HUES64 (cell line): ENCODE measurements at regions not wholly inside any gene's neighbourhood (a gene's known extent, or its start where the extent isn't known, plus 50 kb on each side); places are given as distances from the start of the nearest gene placed in this dataset.
"Not testable (repeated sequence)": the region's sequence is repeated elsewhere in the genome, so short reads cannot be mapped to it uniquely, and the experiment has no call there.

Experiments used
- H3K27ac ChIP-seq: 2 replicates; pipeline ENCODE4 v1.7.0; 2013; ENCODE audit warnings: low read depth, low read length, inconsistent platforms
- H3K27me3 ChIP-seq: 2 replicates; pipeline ENCODE4 v1.6.1; 2013; ENCODE audit warnings: mild to moderate bottlenecking, low read length; ENCODE audit not compliant: insufficient read depth
- H3K36me3 ChIP-seq: 2 replicates; pipeline ENCODE4 v1.6.1; 2013; ENCODE audit warnings: mild to moderate bottlenecking, low read length; ENCODE audit not compliant: insufficient read depth
- H3K4me1 ChIP-seq: 2 replicates; pipeline ENCODE4 v1.6.1; 2013; ENCODE audit warnings: mild to moderate bottlenecking, low read length, moderate library complexity; ENCODE audit not compliant: insufficient read depth
- H3K4me3 ChIP-seq: 2 replicates; pipeline ENCODE4 v1.5.1; 2013; ENCODE audit warnings: mild to moderate bottlenecking, low read length, moderate library complexity
- H3K9ac ChIP-seq: 2 replicates; pipeline ENCODE4 v1.6.1; 2013; ENCODE audit warnings: mild to moderate bottlenecking, low read depth, low read length
- H3K9me3 ChIP-seq: 2 replicates; pipeline ENCODE4 v1.6.1; 2013; ENCODE audit warnings: low read depth, low read length; ENCODE audit not compliant: insufficient read depth
- WGBS: fragments of 150-250, 120-280 bp; methylation state at CpG from one replicate; pipeline ENCODE4 v1.1.7; 2013; ENCODE audit warnings: missing lambda C conversion rate; 5-methylcytosine and 5-hydroxymethylcytosine counted together

DNA sequence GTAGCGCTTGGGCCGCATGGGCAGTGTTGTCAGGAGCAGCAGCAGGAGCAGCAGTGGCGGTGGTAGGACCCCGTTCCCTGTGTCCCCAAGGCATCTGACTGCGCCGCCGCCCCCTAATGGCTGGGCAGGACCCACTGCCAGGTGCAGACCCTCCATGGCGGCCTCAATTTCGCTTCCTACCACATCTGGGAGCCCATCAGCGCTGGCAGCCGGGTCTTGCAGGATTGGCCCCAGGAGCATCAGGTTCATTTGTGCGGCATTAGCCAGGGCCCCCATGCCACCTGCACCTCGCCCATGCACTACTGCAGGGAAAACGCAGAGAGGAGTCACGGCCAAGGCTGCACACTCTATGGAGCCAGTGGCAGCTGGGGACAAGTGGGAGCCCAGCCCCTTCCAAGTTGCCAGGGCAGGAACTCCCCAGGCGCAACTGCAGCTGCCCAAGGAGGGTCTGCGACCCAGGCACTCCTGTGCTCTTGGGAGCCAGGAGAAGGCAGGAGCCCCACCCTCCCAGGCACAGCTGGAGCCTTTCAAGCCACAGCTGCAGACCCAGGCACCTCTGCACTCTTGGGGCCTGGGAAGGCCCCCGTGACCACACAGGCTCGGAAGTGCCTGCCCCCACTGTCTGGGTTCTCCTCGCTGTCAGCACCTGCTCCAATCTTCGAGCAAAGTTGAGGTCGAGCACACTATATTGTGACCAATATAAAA, 594.2 kb downstream of the KCNJ18 start:
- H3K4me1 ChIP-seq: no peaks in the 10 kb centered on the region
- H3K4me3 ChIP-seq: no peak overlapping the region
- no peaks in the 10 kb centered on the region for H3K27me3 ChIP-seq
- no peaks in the 10 kb centered on the region for H3K36me3 ChIP-seq
- WGBS: 90% methylated on average over 20 of the region's 22 CpGs
- H3K9me3 ChIP-seq: peaks cover 48% of the 10 kb centered on the region
- no peak overlapping the region for H3K27ac ChIP-seq
- no peak overlapping the region for H3K9ac ChIP-seq

DNA sequence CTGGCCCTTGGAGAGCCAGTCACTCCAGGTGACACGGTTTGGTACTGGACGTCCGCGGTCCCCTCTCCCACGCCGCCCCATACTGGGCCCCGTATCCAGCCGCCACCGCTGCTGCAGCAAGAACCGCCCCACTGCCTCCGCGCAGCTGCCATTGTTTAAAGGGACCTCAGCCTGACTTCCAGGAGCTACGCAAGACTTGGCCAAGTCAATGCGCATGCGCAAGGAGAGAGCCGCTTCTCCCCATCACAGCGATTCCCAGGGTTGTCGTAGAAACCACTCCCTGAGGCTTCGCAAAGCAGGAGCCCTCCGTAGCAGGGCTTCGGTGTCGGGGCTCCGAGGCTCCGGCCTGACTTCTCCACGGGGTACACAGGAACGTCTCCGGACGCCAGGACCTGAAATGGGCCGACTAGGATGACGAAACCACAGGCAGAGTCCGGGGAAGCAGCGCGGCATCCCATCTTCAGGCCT, 606.2 kb downstream of the KCNJ18 start:
- not testable (repeated sequence) for H3K27ac ChIP-seq, H3K4me3 ChIP-seq, H3K36me3 ChIP-seq, H3K9ac ChIP-seq, H3K4me1 ChIP-seq, H3K27me3 ChIP-seq
- peaks cover 85% of the 10 kb centered on the region for H3K9me3 ChIP-seq
- WGBS: 94% methylated on average over 23 of the region's 33 CpGs

DNA sequence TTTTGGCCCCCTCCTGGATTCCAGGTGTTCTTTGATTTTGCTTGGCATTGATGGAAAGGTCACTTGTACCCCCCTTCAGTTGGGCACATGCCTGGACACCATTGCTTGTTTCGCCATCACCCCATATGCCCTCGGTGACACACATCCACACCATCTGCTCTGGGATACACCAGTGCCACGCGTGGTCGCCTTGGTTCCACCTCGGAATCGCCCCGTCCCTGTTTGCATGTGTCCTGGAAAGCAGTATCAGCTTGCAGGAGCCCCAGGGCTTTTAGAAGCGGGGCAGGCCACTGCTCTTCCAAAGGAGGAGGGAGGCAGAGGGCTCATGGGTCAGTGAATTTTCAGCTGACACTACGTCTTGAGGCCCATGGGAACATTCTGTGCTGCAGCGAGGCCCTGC, 607.9 kb downstream of the KCNJ18 start:
- Histone ChIP-seq H3K27ac (no peak overlapping the region), H3K4me1 (no peaks in the 10 kb centered on the region), H3K9ac (no peak overlapping the region), H3K27me3 (no peaks in the 10 kb centered on the region), H3K9me3 (peaks cover 86% of the 10 kb centered on the region), H3K36me3 (no peaks in the 10 kb centered on the region), H3K4me3 (no peak overlapping the region)
- 91% methylated on average over 11 of the region's 11 CpGs for WGBS

DNA sequence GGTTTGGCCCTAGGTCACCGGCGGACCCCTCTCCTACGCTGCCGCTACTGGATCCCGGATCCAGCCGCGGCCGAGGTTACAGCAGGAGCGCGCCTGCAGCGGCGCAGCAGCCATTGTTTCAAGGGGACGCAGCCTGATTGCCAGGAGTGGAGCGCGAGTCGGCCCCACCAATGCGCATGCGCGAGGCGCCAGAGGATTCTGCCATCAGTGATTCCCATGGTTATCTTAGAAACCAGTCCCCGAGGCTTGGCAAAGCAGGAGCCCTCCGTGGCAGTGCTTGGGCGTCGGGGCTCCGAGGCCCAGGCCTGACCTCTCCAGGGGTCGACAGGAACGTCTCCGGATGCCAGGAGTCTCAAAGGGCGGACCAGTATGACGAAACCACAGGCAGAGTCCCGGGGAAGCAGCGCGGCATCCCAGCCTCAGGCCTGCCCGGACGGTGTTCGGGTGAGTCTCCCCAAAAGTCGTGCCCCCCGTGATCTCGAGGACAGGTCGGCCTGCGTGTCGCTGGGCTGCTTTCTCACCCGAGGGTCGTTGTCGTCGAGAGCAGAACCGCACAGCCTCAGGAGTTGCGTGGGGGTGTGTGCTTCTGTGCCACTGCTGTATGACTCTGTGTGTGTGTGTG, 608.5 kb downstream of the KCNJ18 start:
- 92% methylated on average over 48 of the region's 48 CpGs for WGBS
- Histone ChIP-seq H3K4me1 (no peaks in the 10 kb centered on the region), H3K27me3 (no peaks in the 10 kb centered on the region), H3K4me3 (no peak overlapping the region), H3K36me3 (no peaks in the 10 kb centered on the region), H3K9ac (no peak overlapping the region), H3K27ac (no peak overlapping the region), H3K9me3 (peaks cover 88% of the 10 kb centered on the region)

DNA sequence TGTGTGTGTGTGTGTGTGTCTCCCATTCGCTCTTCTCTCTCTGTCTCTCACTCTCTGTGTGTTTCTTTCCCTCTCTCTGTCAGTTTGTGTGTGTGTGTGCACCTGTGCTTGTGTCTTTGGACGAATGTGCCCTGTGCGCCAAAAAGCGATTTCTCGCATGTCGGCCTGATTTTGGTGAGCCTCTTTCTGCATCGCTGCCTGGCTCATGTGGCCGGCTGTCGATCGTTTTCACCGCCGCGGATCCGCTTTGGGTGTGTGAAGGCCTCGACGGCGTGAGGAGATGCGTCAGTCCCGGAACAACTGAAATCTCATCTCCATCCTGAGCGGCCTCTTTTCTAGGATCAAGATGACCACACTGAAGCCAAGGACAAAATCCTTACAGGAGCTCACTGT, 609.0 kb downstream of the KCNJ18 start:
- Histone ChIP-seq H3K27me3 (no peaks in the 10 kb centered on the region), H3K36me3 (no peaks in the 10 kb centered on the region), H3K4me3 (no peak overlapping the region), H3K27ac (no peak overlapping the region), H3K9ac (no peak overlapping the region), H3K9me3 (peaks cover 87% of the 10 kb centered on the region), H3K4me1 (no peaks in the 10 kb centered on the region)
- 94% methylated on average over 19 of the region's 20 CpGs for WGBS

DNA sequence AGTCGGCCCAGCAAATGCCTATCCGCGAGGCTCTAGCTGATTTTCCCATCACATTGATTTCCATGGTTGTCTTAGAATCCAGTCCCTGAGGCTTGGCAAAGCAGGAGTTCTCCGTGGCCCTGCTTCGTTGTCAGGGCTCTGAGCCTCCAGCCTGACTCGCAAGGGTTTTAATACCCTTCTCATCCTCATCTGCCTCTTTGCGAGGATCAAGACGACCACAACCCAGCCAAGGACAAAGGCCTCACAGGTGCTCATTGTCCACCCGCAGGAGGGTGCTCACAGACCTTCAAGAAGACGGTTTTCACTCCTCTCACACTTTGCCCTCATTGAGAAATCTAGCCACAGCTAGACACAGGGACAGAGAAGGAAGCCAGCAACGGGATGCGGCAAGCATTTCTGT, 610.8 kb downstream of the KCNJ18 start:
- H3K27me3 ChIP-seq: no peaks in the 10 kb centered on the region
- H3K36me3 ChIP-seq: no peaks in the 10 kb centered on the region
- no peaks in the 10 kb centered on the region for H3K4me1 ChIP-seq
- H3K27ac ChIP-seq: no peak overlapping the region
- no peak overlapping the region for H3K4me3 ChIP-seq
- peaks cover 92% of the 10 kb centered on the region for H3K9me3 ChIP-seq
- H3K9ac ChIP-seq: no peak overlapping the region
- WGBS: 84% methylated on average over 12 of the region's 12 CpGs

DNA sequence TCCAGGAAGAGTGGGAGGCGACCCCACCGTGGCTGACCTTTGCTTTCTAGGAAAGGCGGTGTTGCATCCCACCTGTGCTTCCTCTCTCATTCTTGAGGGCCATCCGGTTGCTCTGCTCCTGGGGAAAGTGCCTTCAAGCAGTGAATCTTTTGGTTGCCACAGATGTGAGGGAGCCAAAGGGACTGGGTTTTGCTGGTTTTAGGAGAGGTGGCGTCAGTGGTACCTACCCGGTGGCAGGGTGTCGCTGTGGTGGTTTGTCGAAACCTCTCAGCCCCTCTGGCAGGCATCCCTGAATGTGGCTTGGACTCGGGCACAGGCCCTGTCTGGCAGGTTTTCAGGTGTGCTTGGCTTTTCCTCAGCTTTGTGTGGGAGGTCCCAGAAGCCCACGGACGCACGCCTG, 611.5 kb downstream of the KCNJ18 start:
- no peaks in the 10 kb centered on the region for H3K4me1 ChIP-seq
- no peak overlapping the region for H3K4me3 ChIP-seq
- peaks cover 95% of the 10 kb centered on the region for H3K9me3 ChIP-seq
- H3K9ac ChIP-seq: no peak overlapping the region
- 93% methylated on average over 12 of the region's 12 CpGs for WGBS
- no peaks in the 10 kb centered on the region for H3K36me3 ChIP-seq
- no peak overlapping the region for H3K27ac ChIP-seq
- H3K27me3 ChIP-seq: no peaks in the 10 kb centered on the region

DNA sequence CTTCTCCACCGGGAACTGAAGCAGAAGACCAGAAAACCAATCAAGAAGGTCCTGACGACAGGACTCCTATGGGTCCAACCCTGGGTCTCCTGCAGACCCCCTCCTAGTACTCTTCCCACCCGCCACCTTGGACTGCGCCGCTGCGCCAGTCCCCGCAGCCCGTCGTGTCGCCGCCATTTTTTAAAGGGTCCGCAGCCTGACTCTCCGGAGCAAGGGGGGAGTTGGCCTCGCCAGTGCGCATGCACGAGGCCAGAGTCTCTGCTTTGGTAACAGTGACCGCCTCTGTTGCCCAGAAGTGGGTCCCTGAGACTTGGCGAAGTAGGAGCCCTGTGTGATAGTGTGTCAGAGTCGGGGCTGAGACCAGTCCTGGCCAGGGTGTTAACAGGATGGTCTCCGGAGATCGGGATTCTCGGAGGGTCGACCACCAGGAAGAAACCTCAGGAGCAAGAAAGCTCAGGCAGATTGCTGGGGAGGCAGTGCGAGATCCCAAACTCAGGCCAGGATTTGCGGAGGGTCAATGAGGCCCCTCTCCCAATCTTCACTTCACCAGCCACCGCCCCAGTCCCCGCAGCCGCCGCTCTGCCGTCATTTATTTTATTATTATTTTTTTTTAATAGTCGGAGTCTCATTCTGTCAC, 612.5 kb downstream of the KCNJ18 start:
- Histone ChIP-seq H3K4me3 (no peak overlapping the region), H3K27me3 (no peaks in the 10 kb centered on the region), H3K9ac (no peak overlapping the region), H3K4me1 (no peaks in the 10 kb centered on the region), H3K9me3 (peaks cover 91% of the 10 kb centered on the region), H3K27ac (no peak overlapping the region), H3K36me3 (no peaks in the 10 kb centered on the region)
- WGBS: 94% methylated on average over 27 of the region's 31 CpGs

DNA sequence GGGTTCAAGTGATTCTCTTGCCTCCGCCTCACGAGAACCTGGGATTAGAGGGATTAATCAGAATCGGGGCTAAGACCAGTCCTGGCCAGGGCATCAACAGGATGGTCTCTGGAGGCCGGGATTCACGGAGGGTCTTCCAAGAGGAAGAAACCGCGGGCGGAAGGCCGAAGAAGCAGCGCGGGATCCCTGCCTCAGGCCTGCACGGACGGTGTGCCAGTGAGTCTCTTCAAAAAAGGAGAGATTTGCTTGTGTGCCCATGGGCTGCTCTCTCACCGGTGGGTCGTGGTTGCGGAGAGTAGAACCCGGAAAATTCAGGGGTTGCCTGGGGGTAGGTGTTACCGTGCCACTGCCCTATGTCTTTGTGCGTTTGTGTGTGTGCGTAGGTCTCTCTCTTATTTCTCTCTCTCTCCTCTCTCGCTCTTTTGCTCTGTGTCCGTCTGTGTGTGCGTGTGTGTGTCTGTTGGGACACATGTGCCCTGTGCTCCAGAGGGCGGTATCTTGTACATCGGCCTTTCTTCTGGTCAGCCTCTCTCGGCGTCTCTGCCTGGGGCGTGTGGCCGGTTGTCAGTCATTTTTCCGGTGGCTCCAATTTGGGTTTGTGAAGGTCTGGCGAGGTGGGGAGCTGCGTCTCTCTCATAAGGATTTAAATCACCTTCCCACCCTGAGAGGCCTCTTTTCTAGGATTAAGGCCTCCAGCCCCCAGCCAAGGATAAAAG, 613.2 kb downstream of the KCNJ18 start:
- Histone ChIP-seq H3K36me3 (no peaks in the 10 kb centered on the region), H3K9me3 (peaks cover 91% of the 10 kb centered on the region), H3K9ac (no peak overlapping the region), H3K4me1 (no peaks in the 10 kb centered on the region), H3K27me3 (no peaks in the 10 kb centered on the region), H3K4me3 (no peak overlapping the region), H3K27ac (no peak overlapping the region)
- 92% methylated on average over 31 of the region's 32 CpGs for WGBS

DNA sequence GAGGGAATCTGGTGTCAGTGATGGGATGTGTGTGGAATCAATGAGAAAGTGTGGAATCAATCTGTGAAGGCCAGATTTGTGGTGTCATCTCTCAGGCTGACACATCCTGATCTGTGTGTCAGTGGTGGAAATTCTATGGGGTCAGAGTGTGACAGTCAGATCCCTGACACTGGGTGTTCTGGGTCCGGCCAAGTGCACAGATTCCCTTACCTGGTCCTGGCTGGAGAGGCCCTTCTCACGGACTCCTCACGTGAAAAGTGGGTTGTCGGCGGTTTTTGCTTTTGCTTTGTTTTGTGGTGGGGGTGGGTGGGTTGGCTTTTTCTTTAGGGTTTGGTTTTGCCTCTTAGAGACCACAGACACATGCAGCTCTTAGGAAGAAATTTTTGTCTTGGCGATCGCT, 618.0 kb downstream of the KCNJ18 start:
- H3K27me3 ChIP-seq, H3K27ac ChIP-seq, H3K4me3 ChIP-seq, H3K9ac ChIP-seq, H3K36me3 ChIP-seq, H3K4me1 ChIP-seq: not testable (repeated sequence)
- peaks cover 76% of the 10 kb centered on the region for H3K9me3 ChIP-seq
- 90% methylated on average over 7 of the region's 7 CpGs for WGBS
